ENCODE measurements at regions not wholly inside any gene's neighbourhood (a gene's known extent, or its start where the extent isn't known, plus 50 kb on each side); places are given as distances from the start of the nearest gene placed in this dataset.

DNA sequence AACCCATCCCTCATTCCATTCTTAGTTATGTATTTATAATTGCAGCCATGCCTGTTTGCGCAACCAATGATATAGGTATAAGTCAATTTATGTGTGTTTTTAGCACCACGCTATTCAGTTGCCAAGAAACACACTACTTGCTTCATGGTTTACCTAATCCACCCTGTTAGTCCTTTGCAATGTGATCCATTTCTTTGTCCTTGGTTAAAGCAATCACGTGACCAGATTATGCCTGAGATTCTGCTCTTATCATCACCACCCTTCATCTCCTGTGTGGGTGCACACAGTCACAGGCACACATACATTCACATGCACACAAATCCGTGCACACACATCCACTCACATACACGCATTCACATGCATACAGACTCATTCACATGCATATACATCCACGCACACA, 52.3 kb upstream of the KCNA5 start:
- Histone ChIP-seq H3K36me3 (no peaks in the 10 kb centered on the region), H3K27me3 (peaks cover 0 to 35% (median 0%) of the 10 kb centered on the region in 4 donors), H3K4me1 (no peaks in the 10 kb centered on the region), H3K27ac (replicated peaks in 1 of 4) (no peak overlapping the region), H3K4me3 (no peak overlapping the region), H3K9me3 (no peaks in the 10 kb centered on the region)
- no peak for DNase-seq (ENCODE audit: extremely low spot score)
- WGBS: 83% methylated on average over 6 of the region's 6 CpGs
- intact Hi-C loops (cut with DNase I): no loop called here
- no peak for TF ChIP-seq EP300 (IDR thresholded peaks at IDR 0.05)
- TF ChIP-seq POLR2A (IDR thresholded peaks at IDR 0.05; ENCODE audit: low read depth): no peak
- no peak for TF ChIP-seq POLR2AphosphoS5 (IDR thresholded peaks at IDR 0.05)
- TF ChIP-seq, protein P1, sequence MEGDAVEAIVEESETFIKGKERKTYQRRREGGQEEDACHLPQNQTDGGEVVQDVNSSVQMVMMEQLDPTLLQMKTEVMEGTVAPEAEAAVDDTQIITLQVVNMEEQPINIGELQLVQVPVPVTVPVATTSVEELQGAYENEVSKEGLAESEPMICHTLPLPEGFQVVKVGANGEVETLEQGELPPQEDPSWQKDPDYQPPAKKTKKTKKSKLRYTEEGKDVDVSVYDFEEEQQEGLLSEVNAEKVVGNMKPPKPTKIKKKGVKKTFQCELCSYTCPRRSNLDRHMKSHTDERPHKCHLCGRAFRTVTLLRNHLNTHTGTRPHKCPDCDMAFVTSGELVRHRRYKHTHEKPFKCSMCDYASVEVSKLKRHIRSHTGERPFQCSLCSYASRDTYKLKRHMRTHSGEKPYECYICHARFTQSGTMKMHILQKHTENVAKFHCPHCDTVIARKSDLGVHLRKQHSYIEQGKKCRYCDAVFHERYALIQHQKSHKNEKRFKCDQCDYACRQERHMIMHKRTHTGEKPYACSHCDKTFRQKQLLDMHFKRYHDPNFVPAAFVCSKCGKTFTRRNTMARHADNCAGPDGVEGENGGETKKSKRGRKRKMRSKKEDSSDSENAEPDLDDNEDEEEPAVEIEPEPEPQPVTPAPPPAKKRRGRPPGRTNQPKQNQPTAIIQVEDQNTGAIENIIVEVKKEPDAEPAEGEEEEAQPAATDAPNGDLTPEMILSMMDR (IDR thresholded peaks at IDR 0.05): no peak

- H3K27ac ChIP-seq (replicated peaks in 1 of 4): no peak overlapping the region
- H3K9me3 ChIP-seq: no peaks in the 10 kb centered on the region
- no peak for DNase-seq (ENCODE audit: extremely low spot score)
- 74% methylated on average over 3 of the region's 3 CpGs for WGBS
- intact Hi-C loops (cut with DNase I): no loop called here
- no peaks in the 10 kb centered on the region for H3K36me3 ChIP-seq
- H3K4me3 ChIP-seq: no peak overlapping the region
- peaks cover 0 to 33% (median 0%) of the 10 kb centered on the region in 4 donors for H3K27me3 ChIP-seq
- no peaks in the 10 kb centered on the region for H3K4me1 ChIP-seq
- no peak for TF ChIP-seq POLR2A (IDR thresholded peaks at IDR 0.05; ENCODE audit: low read depth)
- TF ChIP-seq POLR2AphosphoS5 (IDR thresholded peaks at IDR 0.05): no peak
- TF ChIP-seq, protein P1 (IDR thresholded peaks at IDR 0.05): no peak
- no peak for TF ChIP-seq EP300 (IDR thresholded peaks at IDR 0.05)
These were observed 51.9 kb upstream of the KCNA5 start for GRCh38 chr12:4991801-4992200.

DNA sequence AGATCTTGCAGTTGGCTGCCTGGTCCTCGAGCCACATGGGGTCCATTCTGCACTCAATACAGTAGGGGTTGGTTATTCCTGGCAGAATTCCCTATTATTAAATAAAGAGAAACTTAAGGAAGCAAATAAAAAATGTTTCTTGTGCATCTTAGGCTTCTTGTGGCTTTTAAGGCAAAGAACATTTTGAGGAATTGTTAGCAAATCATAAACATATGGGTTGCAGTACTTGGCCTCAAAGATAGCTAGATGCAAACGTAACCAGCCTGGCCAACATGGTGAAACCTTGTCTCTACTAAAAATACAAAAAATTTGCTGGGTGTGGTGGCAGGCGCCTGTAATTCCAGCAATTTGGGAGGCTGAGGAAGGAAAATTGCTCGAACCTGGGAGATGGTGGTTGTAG, 50.8 kb upstream of the KCNA5 start:
- no peak overlapping the region for H3K27ac ChIP-seq (replicated peaks in 1 of 4)
- WGBS: 73% methylated on average over 4 of the region's 4 CpGs
- peaks cover 0 to 25% (median 0%) of the 10 kb centered on the region in 4 donors for H3K27me3 ChIP-seq
- no peak for DNase-seq (ENCODE audit: extremely low spot score)
- no peak for TF ChIP-seq POLR2AphosphoS5 (IDR thresholded peaks at IDR 0.05)
- no peak for TF ChIP-seq POLR2A (IDR thresholded peaks at IDR 0.05; ENCODE audit: low read depth)
- TF ChIP-seq EP300 (IDR thresholded peaks at IDR 0.05): no peak
- TF ChIP-seq, protein P1 (IDR thresholded peaks at IDR 0.05): no peak
- no peak overlapping the region for H3K4me3 ChIP-seq
- no peaks in the 10 kb centered on the region for H3K36me3 ChIP-seq
- intact Hi-C loops (cut with DNase I): no loop called here
- H3K9me3 ChIP-seq: no peaks in the 10 kb centered on the region
- peaks cover 4 to 9% (median 7%) of the 10 kb centered on the region in 4 donors for H3K4me1 ChIP-seq

Data from esophagus muscularis mucosa (tissue), 4 donors.